Ascending aorta (tissue), 2 donors: ENCODE measurements at regions not wholly inside any gene's neighbourhood (a gene's known extent, or its start where the extent isn't known, plus 50 kb on each side); places are given as distances from the start of the nearest gene placed in this dataset.

Source experiments
- DNase-seq, 2 donors: peaks; one replicate each; pipeline ENCODE4 v3.0.0-alpha.2; 2019; ENCODE audit warnings: low spot score in 2 of 2
- H3K27ac ChIP-seq, 2 donors: fragments of 200-600 bp; sonication (generic); one replicate each; pipeline ENCODE4 v1.5.1; 2016 to 2017; ENCODE audit warnings: mild to moderate bottlenecking in 1 of 2
- H3K27me3 ChIP-seq: fragments of 200-600 bp; sonication (generic); one replicate; pipeline ENCODE4 v1.5.1; 2017
- H3K36me3 ChIP-seq, 2 donors: fragments of 200-600 bp; sonication (generic); one replicate each; pipeline ENCODE4 v1.5.1; 2016
- H3K4me1 ChIP-seq, 2 donors: fragments of 200-600 bp; sonication (generic); one replicate each; pipeline ENCODE4 v1.5.1; 2016 to 2017; ENCODE audit warnings: mild to moderate bottlenecking in 1 of 2
- H3K4me3 ChIP-seq, 2 donors: fragments of 200-600 bp; sonication (generic); one replicate each; pipeline ENCODE4 v1.5.1; 2016 to 2017; ENCODE audit warnings: mild to moderate bottlenecking in 1 of 2
- H3K9me3 ChIP-seq, 2 donors: fragments of 200-600 bp; sonication (generic); one replicate each; pipeline ENCODE4 v1.5.1; 2016
- intact Hi-C: fragments of 100-400 bp; cut with DNase I; formaldehyde crosslinking; loops from one replicate; pipeline ENCODE4 v1.15.1; 2023
- TF ChIP-seq, protein P1 (sequence below), 3 experiments: fragments of 200-600 bp in 2 of 3; fragments of 450-650 bp in 1 of 3; sonication (generic) in 2 of 3; IDR thresholded peaks; one replicate each; pipeline ENCODE4 v1.5.1; 2016 to 2019; ENCODE audit warnings: antibody characterized with exemption in 3 of 3, mild to moderate bottlenecking in 1 of 3, moderate library complexity in 1 of 3

DNA sequence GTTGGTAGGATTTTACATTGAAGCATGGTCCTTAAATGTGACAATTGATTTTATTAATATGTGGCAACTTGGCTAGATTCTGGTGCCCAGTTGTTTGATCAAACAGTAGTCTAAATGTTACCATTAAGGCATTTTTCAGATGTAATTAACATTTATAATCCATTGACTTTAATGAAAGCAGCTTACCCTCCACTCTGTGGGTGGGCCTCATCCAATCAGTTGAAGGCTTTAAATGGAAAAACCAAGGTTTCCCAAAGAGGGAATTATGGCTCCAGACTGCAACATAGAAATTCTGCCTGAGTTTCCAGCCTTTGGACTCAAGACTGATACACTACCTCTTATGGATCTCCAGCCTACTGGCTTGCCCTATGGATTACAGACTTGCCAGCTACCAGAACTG lies 1153.2 kb downstream of the BCL11B start:
- TF ChIP-seq, protein P1, sequence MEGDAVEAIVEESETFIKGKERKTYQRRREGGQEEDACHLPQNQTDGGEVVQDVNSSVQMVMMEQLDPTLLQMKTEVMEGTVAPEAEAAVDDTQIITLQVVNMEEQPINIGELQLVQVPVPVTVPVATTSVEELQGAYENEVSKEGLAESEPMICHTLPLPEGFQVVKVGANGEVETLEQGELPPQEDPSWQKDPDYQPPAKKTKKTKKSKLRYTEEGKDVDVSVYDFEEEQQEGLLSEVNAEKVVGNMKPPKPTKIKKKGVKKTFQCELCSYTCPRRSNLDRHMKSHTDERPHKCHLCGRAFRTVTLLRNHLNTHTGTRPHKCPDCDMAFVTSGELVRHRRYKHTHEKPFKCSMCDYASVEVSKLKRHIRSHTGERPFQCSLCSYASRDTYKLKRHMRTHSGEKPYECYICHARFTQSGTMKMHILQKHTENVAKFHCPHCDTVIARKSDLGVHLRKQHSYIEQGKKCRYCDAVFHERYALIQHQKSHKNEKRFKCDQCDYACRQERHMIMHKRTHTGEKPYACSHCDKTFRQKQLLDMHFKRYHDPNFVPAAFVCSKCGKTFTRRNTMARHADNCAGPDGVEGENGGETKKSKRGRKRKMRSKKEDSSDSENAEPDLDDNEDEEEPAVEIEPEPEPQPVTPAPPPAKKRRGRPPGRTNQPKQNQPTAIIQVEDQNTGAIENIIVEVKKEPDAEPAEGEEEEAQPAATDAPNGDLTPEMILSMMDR (IDR thresholded peaks at IDR 0.05), result no peak
- no peaks in the 10 kb centered on the region for H3K4me1 ChIP-seq
- no peak overlapping the region for H3K27ac ChIP-seq
- H3K9me3 ChIP-seq, result no peaks in the 10 kb centered on the region
- no peaks in the 10 kb centered on the region for H3K27me3 ChIP-seq
- intact Hi-C loops, result no loop called here
- DNase-seq, result no peak
- H3K4me3 ChIP-seq, result no peak overlapping the region
- no peaks in the 10 kb centered on the region for H3K36me3 ChIP-seq

DNA sequence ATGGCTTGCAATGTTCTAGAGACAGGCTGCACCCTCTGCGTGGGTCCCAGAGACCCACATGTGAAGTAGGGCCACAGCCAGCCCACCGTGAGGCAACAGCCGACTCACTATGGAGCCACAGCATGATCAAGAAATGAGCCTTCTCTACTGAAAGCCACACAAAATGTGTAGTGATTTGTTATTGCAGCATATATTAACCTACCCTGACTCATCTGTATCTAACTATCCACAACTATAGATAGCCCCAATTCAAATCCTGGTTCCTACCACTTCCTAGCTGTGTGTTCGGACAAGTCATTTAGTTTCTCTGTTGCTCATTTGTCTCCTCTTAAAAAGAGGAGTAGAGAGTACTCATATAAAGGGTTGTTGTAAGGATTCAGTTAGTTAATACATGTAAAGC lies 1152.3 kb downstream of the BCL11B start:
- Histone ChIP-seq H3K36me3 (no peaks in the 10 kb centered on the region), H3K4me3 (no peak overlapping the region), H3K27ac (no peak overlapping the region), H3K4me1 (no peaks in the 10 kb centered on the region), H3K9me3 (no peaks in the 10 kb centered on the region), H3K27me3 (no peaks in the 10 kb centered on the region)
- intact Hi-C loops, result no loop called here
- TF ChIP-seq, protein P1 (IDR thresholded peaks at IDR 0.05), result no peak
- no peak for DNase-seq

DNA sequence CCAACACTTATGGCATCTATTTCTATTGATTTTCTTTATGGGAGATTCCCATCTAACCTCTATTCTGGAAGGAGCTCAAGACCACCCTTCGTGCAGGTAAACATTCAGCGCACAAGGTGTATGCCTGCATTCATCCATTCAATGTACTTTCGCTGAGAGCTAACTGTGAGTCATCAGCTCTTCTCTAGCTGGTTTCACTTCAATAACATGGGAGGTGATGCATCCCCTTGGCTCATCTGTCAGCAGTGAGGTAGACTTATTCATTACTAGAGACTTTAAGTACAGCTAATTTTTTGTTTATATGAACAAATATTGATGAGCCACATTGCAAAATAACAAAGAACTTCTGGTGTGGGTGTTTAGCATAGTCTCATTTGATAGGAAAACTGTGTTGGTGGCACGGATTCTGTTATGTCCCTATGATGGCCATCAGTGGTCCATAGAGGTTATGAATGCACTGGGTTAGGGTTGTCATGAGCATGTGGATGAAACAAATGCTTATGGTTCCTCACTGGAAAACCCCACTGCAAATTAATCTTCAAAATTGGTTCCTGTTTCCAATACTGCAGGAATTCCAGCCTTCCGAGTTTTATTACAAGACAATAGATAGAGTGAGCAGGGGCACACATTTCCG lies 1151.0 kb downstream of the BCL11B start:
- Histone ChIP-seq H3K27me3 (no peaks in the 10 kb centered on the region), H3K4me1 (no peaks in the 10 kb centered on the region), H3K4me3 (no peak overlapping the region), H3K9me3 (peaks cover 0 to 3% of the 10 kb centered on the region in 2 donors), H3K27ac (no peak overlapping the region), H3K36me3 (no peaks in the 10 kb centered on the region)
- DNase-seq, result no peak
- TF ChIP-seq, protein P1 (IDR thresholded peaks at IDR 0.05), result no peak
- intact Hi-C loops, result no loop called here

DNA sequence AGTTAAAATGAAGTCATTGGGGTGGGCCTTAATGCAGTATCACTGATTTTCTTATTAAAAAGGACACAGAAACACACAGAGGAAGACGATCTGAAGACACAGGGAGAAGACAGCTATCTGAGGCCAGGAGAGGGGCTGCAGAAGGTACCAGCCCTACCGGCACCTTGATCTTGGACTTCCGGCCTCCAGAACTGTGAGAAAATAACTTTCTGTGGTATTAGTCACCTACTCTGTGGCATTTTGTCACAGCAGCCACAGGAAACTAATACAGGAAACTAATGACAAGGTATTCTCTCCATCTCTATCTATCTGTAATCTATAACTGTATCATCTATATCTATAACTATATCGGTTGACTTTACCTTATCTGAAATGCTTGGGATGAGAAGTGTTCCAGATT lies 1149.5 kb downstream of the BCL11B start:
- Histone ChIP-seq H3K36me3 (no peaks in the 10 kb centered on the region), H3K27me3 (no peaks in the 10 kb centered on the region), H3K27ac (no peak overlapping the region), H3K4me3 (no peak overlapping the region), H3K9me3 (peaks cover 0 to 3% of the 10 kb centered on the region in 2 donors), H3K4me1 (no peaks in the 10 kb centered on the region)
- DNase-seq, result no peak
- TF ChIP-seq, protein P1 (IDR thresholded peaks at IDR 0.05), result no peak
- intact Hi-C loops, result no loop called here

DNA sequence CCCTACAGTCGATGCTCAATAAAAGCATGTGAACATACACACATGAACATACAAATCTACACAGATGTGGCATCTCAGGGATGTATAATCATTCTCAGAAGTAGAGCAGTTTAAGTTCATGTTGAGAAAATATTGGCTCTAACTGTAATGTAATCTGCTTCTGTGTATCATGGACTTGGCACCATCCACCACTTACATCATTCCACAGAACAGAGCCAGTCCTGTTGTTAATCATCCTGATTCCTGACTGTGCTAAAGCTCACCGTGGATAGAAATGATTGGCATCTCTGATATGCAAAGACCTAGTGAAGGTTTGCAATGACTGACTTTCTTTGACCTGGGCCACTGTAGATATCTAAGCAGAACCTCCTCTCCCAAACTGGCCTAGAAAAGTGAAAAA lies 1141.3 kb downstream of the BCL11B start:
- TF ChIP-seq, protein P1 (IDR thresholded peaks at IDR 0.05), result no peak
- Histone ChIP-seq H3K4me3 (no peak overlapping the region), H3K27ac (no peak overlapping the region), H3K9me3 (no peaks in the 10 kb centered on the region), H3K36me3 (no peaks in the 10 kb centered on the region), H3K27me3 (no peaks in the 10 kb centered on the region), H3K4me1 (no peaks in the 10 kb centered on the region)
- no peak for DNase-seq
- intact Hi-C loops, result no loop called here

DNA sequence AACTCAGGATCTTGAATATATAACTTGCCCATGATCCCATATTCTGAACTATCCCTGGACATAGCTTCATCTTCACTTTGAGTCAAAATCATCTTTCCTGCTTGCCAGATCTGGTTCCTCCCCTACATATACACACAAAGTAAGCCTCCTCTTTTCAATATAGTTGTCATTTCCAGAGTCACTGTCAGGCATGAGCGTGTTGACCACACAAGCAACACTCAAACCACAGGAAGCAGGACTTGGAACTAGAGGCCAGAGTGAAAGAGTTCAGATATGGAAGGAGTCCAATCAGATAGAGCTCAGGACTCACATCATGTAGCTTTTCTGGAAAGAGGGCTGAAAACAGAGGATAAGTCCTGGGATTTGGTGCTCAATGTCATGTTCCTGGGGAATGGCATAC lies 1140.6 kb downstream of the BCL11B start:
- intact Hi-C loops, result no loop called here
- TF ChIP-seq, protein P1 (IDR thresholded peaks at IDR 0.05), result no peak
- no peaks in the 10 kb centered on the region for H3K4me1 ChIP-seq
- H3K27me3 ChIP-seq, result no peaks in the 10 kb centered on the region
- H3K27ac ChIP-seq, result no peak overlapping the region
- no peaks in the 10 kb centered on the region for H3K9me3 ChIP-seq
- no peak for DNase-seq
- no peak overlapping the region for H3K4me3 ChIP-seq
- no peaks in the 10 kb centered on the region for H3K36me3 ChIP-seq
